Liver (tissue), 8 donors: ENCODE measurements at regions not wholly inside any gene's neighbourhood (a gene's known extent, or its start where the extent isn't known, plus 50 kb on each side); places are given as distances from the start of the nearest gene placed in this dataset.

Source experiments
- DNase-seq: peaks from one replicate; pipeline ENCODE4 v3.0.0-alpha.2; 2017; ENCODE audit warnings: low spot score
- H3K27ac ChIP-seq, 2 donors: one replicate each; pipeline ENCODE4 v1.7.0; 2013; ENCODE audit warnings: inconsistent platforms in 2 of 2, low read length in 2 of 2, control low read depth in 1 of 2, low read depth in 1 of 2, mild to moderate bottlenecking in 1 of 2
- H3K27me3 ChIP-seq, 4 donors: one replicate each; pipeline versions ENCODE4 v1.6.1 to v1.7.0; 2013; ENCODE audit warnings: low read length in 3 of 4, inconsistent platforms in 1 of 4, mild to moderate bottlenecking in 1 of 4, moderate library complexity in 1 of 4; ENCODE audit not compliant: control insufficient read depth in 4 of 4, insufficient read depth in 4 of 4
- H3K36me3 ChIP-seq, 4 donors: one replicate each; pipeline versions ENCODE4 v1.6.1 to v1.7.0; 2013; ENCODE audit warnings: low read length in 3 of 4, mild to moderate bottlenecking in 3 of 4, low read depth in 1 of 4, moderate library complexity in 1 of 4; ENCODE audit not compliant: control insufficient read depth in 4 of 4, insufficient read depth in 3 of 4
- H3K4me1 ChIP-seq, 4 donors: one replicate each; pipeline versions ENCODE4 v1.6.1 to v1.7.0; 2013; ENCODE audit warnings: low read length in 3 of 4, mild to moderate bottlenecking in 3 of 4, moderate library complexity in 1 of 4; ENCODE audit not compliant: control insufficient read depth in 4 of 4, insufficient read depth in 4 of 4
- H3K4me3 ChIP-seq, 3 donors: one replicate each; pipeline versions ENCODE4 v1.6.1 to v1.7.0; 2013; ENCODE audit warnings: low read length in 3 of 3, control low read depth in 1 of 3, low read depth in 1 of 3, mild to moderate bottlenecking in 1 of 3
- H3K9ac ChIP-seq, 2 donors: one replicate each; pipeline ENCODE4 v1.7.0; 2013; ENCODE audit warnings: low read length in 2 of 2, mild to moderate bottlenecking in 2 of 2, moderate library complexity in 2 of 2, control low read depth in 1 of 2, low read depth in 1 of 2
- H3K9me3 ChIP-seq, 4 donors: one replicate each; pipeline versions ENCODE4 v1.6.1 to v1.7.0; 2013; ENCODE audit warnings: low read length in 3 of 4; ENCODE audit not compliant: control insufficient read depth in 4 of 4
- ATF3 ChIP-seq: IDR thresholded peaks from 2 replicates; pipeline ENCODE4 v1.6.1; 2016; ENCODE audit warnings: antibody characterized with exemption
- CTCF ChIP-seq: fragments of 150-350 bp; IDR thresholded peaks from 2 replicates; pipeline ENCODE4 v1.5.1; 2017; ENCODE audit warnings: improper control_type of control experiment, low read depth, low read length; ENCODE audit not compliant: missing input control
- EGR1 ChIP-seq, 2 donors: IDR thresholded peaks; 2 replicates each; pipeline ENCODE4 v1.6.1; 2016 to 2018; ENCODE audit warnings: antibody characterized with exemption in 2 of 2, low read depth in 2 of 2
- FOXA1 ChIP-seq: IDR thresholded peaks from 2 replicates; pipeline ENCODE4 v1.6.1; 2016; ENCODE audit warnings: antibody characterized with exemption
- FOXA2 ChIP-seq: IDR thresholded peaks from 2 replicates; pipeline ENCODE4 v1.6.1; 2016; ENCODE audit warnings: antibody characterized with exemption
- GABPA ChIP-seq, 2 donors: IDR thresholded peaks in 1 of 2; conservative IDR thresholded peaks in 1 of 2; 2 replicates each; pipeline ENCODE4 v1.6.1; 2016; ENCODE audit warnings: antibody characterized with exemption in 2 of 2, mild to moderate bottlenecking in 1 of 2, moderate library complexity in 1 of 2
- HNF4G ChIP-seq: IDR thresholded peaks from 2 replicates; pipeline ENCODE4 v1.6.1; 2016; ENCODE audit warnings: antibody characterized with exemption
- JUND ChIP-seq, 2 donors: IDR thresholded peaks; 2 replicates each; pipeline ENCODE4 v1.6.1; 2016; ENCODE audit warnings: antibody characterized with exemption in 2 of 2
- NR2F2 ChIP-seq: IDR thresholded peaks from 2 replicates; pipeline ENCODE4 v1.6.1; 2016; ENCODE audit warnings: antibody characterized with exemption
- RAD21 ChIP-seq, 2 donors: IDR thresholded peaks; 2 replicates each; pipeline ENCODE4 v1.6.1; 2016; ENCODE audit warnings: antibody characterized with exemption in 2 of 2, mild to moderate bottlenecking in 2 of 2
- RXRA ChIP-seq, 2 donors: IDR thresholded peaks; 2 replicates each; pipeline ENCODE4 v1.6.1; 2017 to 2018; ENCODE audit warnings: antibody characterized with exemption in 2 of 2, mild to moderate bottlenecking in 1 of 2
- SP1 ChIP-seq: IDR thresholded peaks from 2 replicates; pipeline ENCODE4 v1.6.1; 2018; ENCODE audit warnings: antibody characterized with exemption, mild to moderate bottlenecking
- YY1 ChIP-seq: IDR thresholded peaks from 2 replicates; pipeline ENCODE4 v1.6.1; 2016; ENCODE audit warnings: antibody characterized with exemption, mild to moderate bottlenecking
- WGBS: extraction: QIAGEN DNeasy Blood & Tissue Kit; methylation state at CpG from one replicate; pipeline ENCODE4 v1.1.7; 2013; 5-methylcytosine and 5-hydroxymethylcytosine counted together
- TF ChIP-seq, protein P1 (sequence below): IDR thresholded peaks from 2 replicates; pipeline ENCODE4 v1.6.1; 2016; ENCODE audit warnings: antibody characterized with exemption
- TF ChIP-seq, protein P2 (sequence below): IDR thresholded peaks from 2 replicates; pipeline ENCODE4 v1.6.1; 2016; ENCODE audit warnings: antibody characterized with exemption
- TF ChIP-seq, protein P3 (sequence below): IDR thresholded peaks from 2 replicates; pipeline ENCODE4 v1.6.1; 2016; ENCODE audit warnings: antibody characterized with exemption, mild to moderate bottlenecking
- donor health status: healthy.
- donor health status: healthy.
- donor health status: healthy.
- donor health status: healthy.
- donor health status: healthy.

DNA sequence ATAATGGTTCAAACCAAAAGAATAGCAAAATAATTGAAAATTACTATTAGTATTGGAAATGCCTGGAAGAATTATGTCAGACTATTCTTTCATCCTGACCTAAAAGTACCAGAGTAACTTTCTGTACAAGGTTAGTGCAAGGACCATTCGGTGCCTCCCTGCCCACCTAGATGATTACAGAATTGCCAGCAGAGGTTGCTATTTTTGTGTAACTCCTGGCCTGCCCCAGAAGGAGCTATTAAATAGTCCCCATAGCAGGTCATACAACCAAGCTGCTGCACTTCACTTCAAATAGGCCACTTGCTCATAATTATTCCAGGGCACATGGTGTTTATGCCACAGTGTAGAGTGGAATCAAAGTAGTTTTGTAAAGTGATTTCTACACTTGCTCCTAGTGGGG is 831.1 kb upstream of the PABPC4L start:
- no peaks in the 10 kb centered on the region for H3K36me3 ChIP-seq
- no peak overlapping the region for H3K4me3 ChIP-seq
- 69% methylated on average over 1 of the region's 1 CpG for WGBS
- H3K9ac ChIP-seq: no peak overlapping the region
- H3K27ac ChIP-seq: no peak overlapping the region
- H3K9me3 ChIP-seq: no peaks in the 10 kb centered on the region
- DNase-seq: no peak
- peaks cover 0 to 2% (median 0%) of the 10 kb centered on the region in 4 donors for H3K27me3 ChIP-seq
- TF ChIP-seq, protein P1, sequence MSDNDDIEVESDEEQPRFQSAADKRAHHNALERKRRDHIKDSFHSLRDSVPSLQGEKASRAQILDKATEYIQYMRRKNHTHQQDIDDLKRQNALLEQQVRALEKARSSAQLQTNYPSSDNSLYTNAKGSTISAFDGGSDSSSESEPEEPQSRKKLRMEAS: no peak
- TF ChIP-seq GABPA (IDR thresholded peaks at IDR 0.05 in 1 of 2, conservative IDR thresholded peaks at IDR 0.05 in 1 of 2): no peak
- TF ChIP-seq FOXA1: no peak
- no peak for TF ChIP-seq SP1
- TF ChIP-seq NR2F2: no peak
- no peak for TF ChIP-seq RXRA (IDR thresholded peaks at IDR 0.05)
- no peaks in the 10 kb centered on the region for H3K4me1 ChIP-seq

DNA sequence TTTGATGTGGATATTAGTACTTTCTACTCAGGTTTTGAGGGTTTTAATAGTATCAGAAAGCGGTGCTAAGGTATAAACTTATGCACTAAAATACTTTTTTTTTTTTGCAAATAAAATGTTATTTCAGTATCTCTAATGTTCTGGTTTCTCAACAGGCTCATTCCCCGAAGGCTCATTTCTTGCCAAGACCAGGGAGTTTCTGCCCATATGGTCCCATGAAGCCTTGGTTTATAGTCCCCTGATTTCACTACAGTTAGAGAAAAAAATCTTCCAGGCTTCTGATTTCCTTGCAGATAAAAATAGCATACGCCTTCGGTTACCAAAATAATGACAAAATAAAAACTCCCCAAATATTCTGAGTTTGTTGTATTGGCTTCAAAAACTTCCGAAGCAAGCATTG is 814.2 kb upstream of the PABPC4L start:
- no peaks in the 10 kb centered on the region for H3K4me1 ChIP-seq
- no peaks in the 10 kb centered on the region for H3K27me3 ChIP-seq
- H3K9ac ChIP-seq: no peak overlapping the region
- no peaks in the 10 kb centered on the region for H3K36me3 ChIP-seq
- DNase-seq: no peak
- no peak overlapping the region for H3K27ac ChIP-seq
- H3K9me3 ChIP-seq: no peaks in the 10 kb centered on the region
- H3K4me3 ChIP-seq: no peak overlapping the region
- no peak for TF ChIP-seq CTCF
- TF ChIP-seq, protein P2, sequence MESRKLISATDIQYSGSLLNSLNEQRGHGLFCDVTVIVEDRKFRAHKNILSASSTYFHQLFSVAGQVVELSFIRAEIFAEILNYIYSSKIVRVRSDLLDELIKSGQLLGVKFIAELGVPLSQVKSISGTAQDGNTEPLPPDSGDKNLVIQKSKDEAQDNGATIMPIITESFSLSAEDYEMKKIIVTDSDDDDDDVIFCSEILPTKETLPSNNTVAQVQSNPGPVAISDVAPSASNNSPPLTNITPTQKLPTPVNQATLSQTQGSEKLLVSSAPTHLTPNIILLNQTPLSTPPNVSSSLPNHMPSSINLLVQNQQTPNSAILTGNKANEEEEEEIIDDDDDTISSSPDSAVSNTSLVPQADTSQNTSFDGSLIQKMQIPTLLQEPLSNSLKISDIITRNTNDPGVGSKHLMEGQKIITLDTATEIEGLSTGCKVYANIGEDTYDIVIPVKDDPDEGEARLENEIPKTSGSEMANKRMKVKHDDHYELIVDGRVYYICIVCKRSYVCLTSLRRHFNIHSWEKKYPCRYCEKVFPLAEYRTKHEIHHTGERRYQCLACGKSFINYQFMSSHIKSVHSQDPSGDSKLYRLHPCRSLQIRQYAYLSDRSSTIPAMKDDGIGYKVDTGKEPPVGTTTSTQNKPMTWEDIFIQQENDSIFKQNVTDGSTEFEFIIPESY: no peak
- TF ChIP-seq EGR1 (IDR thresholded peaks at IDR 0.05; ENCODE audit: low read depth in 2 of 2): no peak
- no peak for TF ChIP-seq RXRA (IDR thresholded peaks at IDR 0.05)
- TF ChIP-seq, protein P1: no peak
- no peak for TF ChIP-seq RAD21 (IDR thresholded peaks at IDR 0.05)
- TF ChIP-seq NR2F2: no peak
- TF ChIP-seq, protein P3, sequence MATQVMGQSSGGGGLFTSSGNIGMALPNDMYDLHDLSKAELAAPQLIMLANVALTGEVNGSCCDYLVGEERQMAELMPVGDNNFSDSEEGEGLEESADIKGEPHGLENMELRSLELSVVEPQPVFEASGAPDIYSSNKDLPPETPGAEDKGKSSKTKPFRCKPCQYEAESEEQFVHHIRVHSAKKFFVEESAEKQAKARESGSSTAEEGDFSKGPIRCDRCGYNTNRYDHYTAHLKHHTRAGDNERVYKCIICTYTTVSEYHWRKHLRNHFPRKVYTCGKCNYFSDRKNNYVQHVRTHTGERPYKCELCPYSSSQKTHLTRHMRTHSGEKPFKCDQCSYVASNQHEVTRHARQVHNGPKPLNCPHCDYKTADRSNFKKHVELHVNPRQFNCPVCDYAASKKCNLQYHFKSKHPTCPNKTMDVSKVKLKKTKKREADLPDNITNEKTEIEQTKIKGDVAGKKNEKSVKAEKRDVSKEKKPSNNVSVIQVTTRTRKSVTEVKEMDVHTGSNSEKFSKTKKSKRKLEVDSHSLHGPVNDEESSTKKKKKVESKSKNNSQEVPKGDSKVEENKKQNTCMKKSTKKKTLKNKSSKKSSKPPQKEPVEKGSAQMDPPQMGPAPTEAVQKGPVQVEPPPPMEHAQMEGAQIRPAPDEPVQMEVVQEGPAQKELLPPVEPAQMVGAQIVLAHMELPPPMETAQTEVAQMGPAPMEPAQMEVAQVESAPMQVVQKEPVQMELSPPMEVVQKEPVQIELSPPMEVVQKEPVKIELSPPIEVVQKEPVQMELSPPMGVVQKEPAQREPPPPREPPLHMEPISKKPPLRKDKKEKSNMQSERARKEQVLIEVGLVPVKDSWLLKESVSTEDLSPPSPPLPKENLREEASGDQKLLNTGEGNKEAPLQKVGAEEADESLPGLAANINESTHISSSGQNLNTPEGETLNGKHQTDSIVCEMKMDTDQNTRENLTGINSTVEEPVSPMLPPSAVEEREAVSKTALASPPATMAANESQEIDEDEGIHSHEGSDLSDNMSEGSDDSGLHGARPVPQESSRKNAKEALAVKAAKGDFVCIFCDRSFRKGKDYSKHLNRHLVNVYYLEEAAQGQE: no peak
- TF ChIP-seq FOXA2: no peak
- no peak for TF ChIP-seq HNF4G
- no peak for TF ChIP-seq JUND (IDR thresholded peaks at IDR 0.05)
- TF ChIP-seq YY1: no peak
- no peak for TF ChIP-seq ATF3
- 77% methylated on average over 5 of the region's 5 CpGs for WGBS
